ENCODE measurements at regions not wholly inside any gene's neighbourhood (a gene's known extent, or its start where the extent isn't known, plus 50 kb on each side); places are given as distances from the start of the nearest gene placed in this dataset.
"Not testable (repeated sequence)": the region's sequence is repeated elsewhere in the genome, so short reads cannot be mapped to it uniquely, and the experiment has no call there.

GRCh38 chr1:192477630-192478029 lies 97.9 kb upstream of the RGS1 start:
- peak; percentile 3 for DNase-seq

GRCh38 chr1:192485692-192486436 lies 89.7 kb upstream of the RGS1 start:
- DNase-seq, result no peak

GRCh38 chr1:192488058-192488457 lies 87.5 kb upstream of the RGS1 start:
- no peak for DNase-seq

- DNase-seq, result no peak
Measured at GRCh38 chr1:192489047-192489446, 86.5 kb upstream of the RGS1 start.

DNA sequence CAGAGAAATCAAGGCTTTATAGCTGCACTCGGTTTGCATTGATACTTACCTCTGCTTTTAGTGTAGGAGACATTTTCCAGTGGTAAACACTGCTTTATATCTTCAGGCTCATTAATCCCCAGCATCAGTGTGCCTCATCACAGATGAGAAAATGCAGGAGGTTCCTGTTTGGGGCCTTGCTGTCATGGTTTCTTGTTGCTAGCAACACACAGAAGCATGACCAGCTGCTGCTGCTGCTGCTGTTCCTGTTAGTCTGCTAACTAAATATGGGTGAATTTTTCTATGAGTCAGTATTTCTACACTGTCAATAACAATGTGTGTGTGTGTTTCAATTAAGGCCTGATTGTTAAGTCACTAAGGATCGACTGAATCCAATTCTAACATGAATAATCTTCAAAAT lies 85.8 kb upstream of the RGS1 start:
- DNase-seq, result no peak

DNA sequence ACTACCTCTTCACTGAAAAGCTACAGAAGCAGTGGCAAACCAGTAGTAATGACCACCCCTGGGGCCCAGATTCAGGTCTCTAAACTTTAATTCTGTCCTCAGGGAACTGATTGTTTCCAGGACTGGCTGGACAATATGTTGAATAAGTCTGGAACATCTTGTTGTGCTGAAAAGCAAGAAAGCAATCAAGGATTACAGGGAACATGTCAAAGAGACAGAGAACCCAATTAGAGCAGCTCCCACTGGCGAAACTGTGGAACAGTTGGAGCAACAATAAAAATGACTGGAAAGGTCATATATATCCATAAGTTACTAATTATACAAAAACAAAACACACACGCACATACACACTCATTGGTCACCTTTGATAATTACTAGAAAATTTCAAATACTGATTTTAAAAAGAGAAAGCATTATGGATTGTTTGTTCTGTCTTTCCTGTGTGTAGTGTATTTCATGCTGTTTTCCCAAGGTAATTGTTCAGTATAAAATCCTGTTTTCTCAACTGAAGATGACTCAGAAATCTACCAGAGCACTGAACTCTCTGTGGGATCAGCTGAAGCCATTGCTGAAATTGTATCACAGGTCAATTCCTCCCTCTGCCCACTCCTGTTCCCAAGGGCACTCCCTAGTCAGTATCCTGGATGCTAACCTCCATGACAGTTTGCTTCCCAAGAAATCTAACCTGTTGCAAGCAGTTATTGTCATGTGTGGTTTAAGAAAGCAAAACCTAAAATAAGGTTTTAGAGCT lies 83.6 kb upstream of the RGS1 start:
- DNase-seq, result no peak

DNA sequence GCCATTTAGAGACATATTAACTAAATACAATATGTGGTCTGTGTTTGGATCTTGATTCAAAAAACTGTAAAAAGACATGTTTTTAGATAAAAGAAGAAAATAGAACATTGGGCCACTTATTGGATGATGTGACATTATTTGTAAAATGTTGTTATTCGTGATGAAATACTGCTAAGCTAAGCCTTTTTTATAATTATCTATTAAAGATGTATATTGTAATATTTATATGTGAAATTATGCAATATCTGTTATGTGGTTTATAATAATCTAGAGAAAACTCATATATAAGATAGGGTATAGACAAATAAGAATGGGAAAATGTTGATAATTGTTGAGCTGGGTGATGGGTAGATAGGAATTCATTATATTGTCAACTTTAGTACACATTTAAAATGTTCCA lies 82.0 kb upstream of the RGS1 start:
- DNase-seq, result no peak

GRCh38 chr1:192496369-192497056 lies 79.1 kb upstream of the RGS1 start:
- no peak for DNase-seq

- no peak for DNase-seq
Measured at GRCh38 chr1:192497214-192497794, 78.3 kb upstream of the RGS1 start.

DNA sequence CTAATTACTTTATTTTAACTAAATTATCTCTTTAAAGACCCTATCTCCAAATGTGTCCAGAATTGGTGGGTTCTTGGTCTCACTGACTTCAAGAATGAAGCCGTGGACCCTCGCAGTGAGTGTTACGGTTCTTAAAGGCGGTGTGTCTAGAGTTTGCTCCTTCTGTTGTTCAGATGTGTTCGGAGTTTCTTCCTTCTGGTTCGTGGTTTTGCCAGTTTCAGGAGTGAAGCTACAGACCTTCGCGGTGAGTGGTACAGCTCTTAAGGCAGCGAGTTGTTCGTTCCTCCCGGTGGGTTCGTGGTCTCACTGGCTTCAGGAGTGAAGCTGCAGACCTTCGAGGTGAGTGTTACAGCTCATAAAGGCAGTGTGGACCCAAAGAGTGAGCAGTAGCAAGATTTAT lies 77.5 kb upstream of the RGS1 start:
- DNase-seq, result not testable (repeated sequence)

DNA sequence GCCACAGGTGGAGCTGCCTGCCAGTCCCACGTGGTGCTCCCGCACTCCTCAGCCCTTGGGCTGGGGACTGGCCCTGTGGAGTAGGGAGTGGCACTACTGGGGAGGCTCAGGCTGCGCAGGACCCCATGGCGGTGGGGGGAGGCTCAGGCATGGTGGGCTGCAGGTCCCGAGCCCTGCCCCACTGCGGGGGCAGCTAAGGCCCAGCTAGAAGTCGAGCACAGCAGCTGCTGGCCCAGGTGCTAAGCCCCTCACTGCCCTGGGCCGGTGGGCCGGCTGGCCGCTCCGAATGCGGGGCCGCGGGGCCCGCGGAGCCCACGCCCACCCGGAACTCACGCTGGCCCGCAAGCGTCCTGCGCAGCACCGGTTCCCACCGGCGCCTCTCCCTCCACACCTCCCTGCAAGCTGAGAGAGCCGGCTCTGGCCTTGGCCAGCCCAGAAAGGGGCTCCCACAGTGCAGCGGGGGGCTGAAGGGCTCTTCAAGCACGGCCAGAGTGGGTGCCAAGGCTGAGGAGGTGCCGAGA lies 76.5 kb upstream of the RGS1 start:
- DNase-seq, result not testable (repeated sequence)

- DNase-seq, result not testable (repeated sequence)
Measured at GRCh38 chr1:192500541-192500940, 75.0 kb upstream of the RGS1 start.

GRCh38 chr1:192506741-192507155 lies 68.8 kb upstream of the RGS1 start:
- no peak for DNase-seq

- DNase-seq, result no peak
Measured at GRCh38 chr1:192512426-192513162, 63.0 kb upstream of the RGS1 start.

GRCh38 chr1:192513196-192513595 lies 62.4 kb upstream of the RGS1 start:
- DNase-seq, result no peak

GRCh38 chr1:192513697-192514096 lies 61.9 kb upstream of the RGS1 start:
- no peak for DNase-seq

GRCh38 chr1:192516776-192517297 lies 58.7 kb upstream of the RGS1 start:
- DNase-seq, result no peak

- not testable (repeated sequence) for DNase-seq
Measured at GRCh38 chr1:192517716-192518355, 57.7 kb upstream of the RGS1 start.

DNA sequence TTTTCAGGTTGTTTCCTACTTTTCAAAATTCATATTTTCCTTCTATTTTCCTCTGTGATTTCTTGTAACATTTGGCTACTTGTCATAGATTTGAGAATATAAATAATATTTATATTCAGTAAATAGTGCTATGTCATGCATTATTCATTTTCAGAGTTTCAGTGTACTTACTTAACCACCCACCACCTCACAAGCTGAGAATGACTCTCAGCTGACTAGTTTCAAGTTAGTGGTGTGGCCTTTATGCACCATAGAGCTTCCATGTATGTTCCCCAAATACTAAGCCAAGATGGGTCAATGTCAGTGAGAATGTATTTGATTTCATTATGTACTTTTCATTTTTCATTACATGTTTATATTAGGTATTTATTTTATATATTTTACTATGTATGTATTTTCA lies 56.9 kb upstream of the RGS1 start:
- DNase-seq, result no peak

- no peak for DNase-seq
Measured at GRCh38 chr1:192521734-192522133, 53.8 kb upstream of the RGS1 start.

DNA sequence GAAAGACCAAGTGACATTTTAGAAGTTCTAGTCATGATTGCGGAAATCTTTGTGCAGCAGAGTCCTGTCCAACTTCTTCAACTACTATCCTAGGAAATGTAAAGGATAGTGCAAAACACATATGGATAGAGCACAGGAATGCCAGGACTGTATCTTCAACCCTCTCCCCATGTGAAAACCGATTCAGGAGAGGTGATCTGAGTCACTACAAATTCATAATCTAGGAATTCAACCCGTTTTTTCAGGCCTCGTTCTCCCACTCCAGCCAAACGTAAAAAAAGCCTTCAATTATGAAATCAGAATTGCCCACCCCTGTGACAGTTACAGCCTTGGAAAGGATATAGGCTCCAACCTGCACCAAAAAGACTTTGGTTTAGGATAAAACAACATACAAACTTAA lies 52.9 kb upstream of the RGS1 start:
- DNase-seq, result no peak

DNA sequence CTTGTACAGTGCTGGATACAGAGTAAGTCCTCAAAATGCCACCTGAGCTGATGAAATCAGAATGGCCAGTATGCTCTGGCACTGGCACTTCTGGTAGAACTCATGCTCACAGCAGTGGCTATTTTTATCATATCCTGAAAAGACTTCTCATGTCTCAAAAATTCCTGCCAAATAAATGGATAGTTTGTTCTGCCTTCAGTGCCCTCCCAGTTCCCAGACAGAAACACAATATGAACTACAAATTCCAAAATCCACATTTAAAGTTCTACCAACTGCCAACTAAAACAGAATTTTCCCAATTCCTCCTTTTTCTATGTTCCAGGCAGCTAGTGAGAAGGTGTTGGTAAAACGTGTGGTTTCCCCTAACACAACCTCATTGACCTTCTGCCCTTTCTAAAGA lies 51.4 kb upstream of the RGS1 start:
- DNase-seq, result no peak

Measured in DMS79 treated with DMSO at 0.1 percent for 48 hours (cell line).